ENCODE measurements at regions not wholly inside any gene's neighbourhood (a gene's known extent, or its start where the extent isn't known, plus 50 kb on each side); places are given as distances from the start of the nearest gene placed in this dataset.
A peak's percentile ranks its signal among the peaks of the same experiment; 100 is the strongest.

GRCh38 chr11:110355011-110355744, 58.8 kb upstream of the RDX start:
- Histone ChIP-seq H3K27ac (ENCODE audit: insufficient read length, low read depth, low read length) (no peak overlapping the region), H3K27me3 (ENCODE audit: insufficient read depth, low read length) (no peaks in the 10 kb centered on the region), H3K18ac (ENCODE audit: insufficient read length, low read depth, low read length) (no peak overlapping the region), H3K4ac (ENCODE audit: low read depth, low read length) (no peak overlapping the region), H3K9me3 (ENCODE audit: control insufficient read depth, low read depth, low read length) (no peaks in the 10 kb centered on the region), H4K8ac (replicated peaks; ENCODE audit: insufficient read length, low read depth, low read length) (no peak overlapping the region), H2BK12ac (ENCODE audit: insufficient read length, low read depth, low read length) (no peak overlapping the region), H2AFZ (ENCODE audit: low read length) (no peak overlapping the region), H2AK5ac (ENCODE audit: insufficient read length, low read length) (no peak overlapping the region), H4K5ac (ENCODE audit: insufficient read length, low read depth, low read length) (no peak overlapping the region), H3K4me2 (ENCODE audit: insufficient read depth, insufficient read length, low read length) (no peak overlapping the region), H2BK120ac (ENCODE audit: low read depth, low read length, poor library complexity, severe bottlenecking) (no peak overlapping the region), H3K4me1 (ENCODE audit: insufficient read depth, low read length) (no peaks in the 10 kb centered on the region), H2BK15ac (ENCODE audit: low read depth, low read length) (no peak overlapping the region), H2BK20ac (ENCODE audit: low read depth, low read length, poor library complexity, severe bottlenecking) (no peak overlapping the region), H3K56ac (ENCODE audit: insufficient read length, low read depth, low read length) (no peak overlapping the region), H4K20me1 (ENCODE audit: control insufficient read depth, insufficient read depth, insufficient read length) (no peaks in the 10 kb centered on the region), H3K9ac (ENCODE audit: extremely low read depth, insufficient read length, low read length) (no peak overlapping the region), H4K91ac (ENCODE audit: insufficient read length, low read depth, low read length) (no peak overlapping the region), H2BK5ac (ENCODE audit: insufficient read length, low read length) (no peak overlapping the region), H3K14ac (ENCODE audit: insufficient read depth, low read length) (no peak overlapping the region), H3K79me2 (ENCODE audit: insufficient read depth, low read length) (no peaks in the 10 kb centered on the region), H3K23me2 (ENCODE audit: insufficient read length, low read depth, low read length, poor library complexity, severe bottlenecking) (no peaks in the 10 kb centered on the region), H3K23ac (ENCODE audit: insufficient read length, low read depth, low read length) (no peak overlapping the region), H3T11ph (ENCODE audit: low read length) (no peak overlapping the region), H3K79me1 (ENCODE audit: insufficient read depth, low read depth, low read length, poor library complexity, severe bottlenecking) (no peaks in the 10 kb centered on the region)
- DNase-seq, result peak; percentile 34
- H3K9me3 Mint-ChIP-seq, result no peaks in the 10 kb centered on the region; a peak in 1 of 5 replicates
- H3K27me3 Mint-ChIP-seq (ENCODE audit: low read depth), result no peaks in the 10 kb centered on the region
- no peak for TF ChIP-seq CTCF (conservative IDR thresholded peaks at IDR 0.05)
- H3K27ac Mint-ChIP-seq, result peak overlapping the region in 2 of 3 experiments; percentile 19 to 22; a peak in 3 of 7 replicates
- WGBS (ENCODE audit: extremely low coverage, insufficient read length, low lambda C conversion rate), result no CpG with 5 or more reads among the region's 7 CpGs
- peaks cover 0 to 2% (median 0%) of the 10 kb centered on the region in 3 experiments; a peak in 2 of 7 replicates for H3K36me3 Mint-ChIP-seq (ENCODE audit: insufficient read depth in 1 of 3, low read depth in 3 of 3)
- H3K4me3 Mint-ChIP-seq, result no peak overlapping the region
- H3K4me1 Mint-ChIP-seq, result peaks cover 14 to 21% of the 10 kb centered on the region in 2 experiments
